ENCODE measurements at regions not wholly inside any gene's neighbourhood (a gene's known extent, or its start where the extent isn't known, plus 50 kb on each side); places are given as distances from the start of the nearest gene placed in this dataset.
"Not testable (repeated sequence)": the region's sequence is repeated elsewhere in the genome, so short reads cannot be mapped to it uniquely, and the experiment has no call there.

DNA sequence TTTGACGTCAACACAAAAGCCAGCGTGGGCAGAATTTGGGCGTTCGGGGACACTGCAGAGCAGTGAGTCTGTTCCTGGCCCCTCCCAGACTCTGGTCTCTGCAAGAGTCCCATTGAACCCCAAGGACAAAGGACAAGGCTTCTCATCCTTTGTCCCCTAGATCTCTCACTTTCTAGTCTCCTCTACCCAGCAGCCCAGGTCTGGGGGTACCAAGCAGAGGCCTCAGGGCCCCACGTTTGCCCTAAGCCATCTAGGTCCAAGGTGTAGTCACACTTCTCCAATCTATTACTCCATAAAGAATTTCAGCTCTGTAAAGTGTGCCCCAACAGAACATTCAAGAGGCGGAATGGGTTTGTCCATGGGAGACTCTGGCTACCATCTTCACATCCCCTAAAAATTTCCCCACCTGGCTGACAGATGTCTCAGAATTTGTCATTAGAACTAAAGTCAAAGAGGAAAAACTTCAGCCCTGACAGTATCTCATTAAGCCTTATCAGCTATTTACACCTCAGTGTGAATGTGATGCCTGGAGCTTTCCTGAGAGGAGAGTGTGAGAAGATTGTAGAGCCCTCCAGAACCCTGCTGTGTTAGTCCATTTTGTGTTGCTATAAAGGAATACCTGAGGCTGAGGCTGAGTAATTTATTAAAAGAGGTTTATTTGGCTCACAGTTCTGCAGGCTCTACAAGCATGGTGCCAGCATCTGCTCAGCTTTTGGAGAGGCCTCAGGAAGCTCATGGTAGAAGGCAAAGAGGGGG lies 81.4 kb upstream of the HABP2 start:
- no peak for DNase-seq

DNA sequence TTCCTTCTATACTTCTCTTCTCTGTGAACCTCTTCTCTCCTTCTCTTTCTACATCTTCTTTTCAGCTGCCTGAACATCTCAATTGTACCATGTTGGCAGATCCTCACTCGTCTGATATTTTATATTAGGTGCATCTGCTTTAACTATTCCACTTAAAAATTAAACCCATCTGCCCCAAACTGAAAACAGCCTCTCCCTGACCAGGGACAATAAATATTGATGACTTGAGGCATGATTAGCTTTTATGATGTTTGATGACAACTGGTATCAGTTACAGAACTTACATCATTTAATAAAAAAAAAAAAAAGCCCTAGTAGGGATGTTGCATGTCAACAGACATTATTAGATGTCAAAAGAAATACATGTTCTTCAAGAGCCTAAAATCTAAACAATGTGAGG lies 79.8 kb upstream of the HABP2 start:
- DNase-seq: peak; percentile 48

DNA sequence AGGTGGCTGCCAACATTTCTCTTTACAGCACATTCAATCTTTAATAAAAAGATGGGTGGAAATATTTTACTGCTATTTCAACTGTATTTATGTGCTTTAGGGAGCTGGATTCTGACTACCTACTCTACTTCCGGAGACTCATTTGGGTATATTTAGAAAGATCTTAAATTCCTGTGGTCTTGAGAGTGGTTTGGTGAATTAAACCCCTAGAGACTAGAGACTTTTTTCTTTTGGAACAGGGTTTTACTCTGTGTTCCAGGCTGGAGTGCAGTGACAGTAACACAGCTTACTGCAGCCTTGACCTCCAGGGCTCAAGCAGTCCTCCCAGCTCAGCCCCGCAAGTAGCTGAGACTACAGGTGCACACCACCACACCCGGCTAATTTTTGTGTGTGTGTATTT lies 79.0 kb upstream of the HABP2 start:
- peak; percentile 80 for DNase-seq

DNA sequence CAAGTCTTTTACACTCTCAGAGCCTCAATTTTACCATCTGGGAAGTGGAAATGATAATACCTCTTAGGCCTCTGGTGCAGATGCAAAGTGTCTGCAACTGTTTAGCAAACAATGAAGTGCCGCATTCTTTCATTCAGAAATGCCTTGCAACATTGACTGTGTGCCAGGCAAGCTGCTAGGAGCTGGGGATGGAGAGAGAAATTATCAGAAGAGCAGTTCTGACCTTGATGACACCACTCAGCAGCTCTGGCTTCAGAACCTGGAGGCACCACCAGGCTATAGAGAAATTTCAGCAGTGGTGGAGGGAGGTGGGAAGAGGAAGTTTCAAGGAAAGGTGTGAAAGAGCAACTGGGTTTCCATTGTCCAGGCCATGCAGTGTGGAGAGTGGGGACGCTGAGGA lies 78.1 kb upstream of the HABP2 start:
- DNase-seq: peak; percentile 68

DNA sequence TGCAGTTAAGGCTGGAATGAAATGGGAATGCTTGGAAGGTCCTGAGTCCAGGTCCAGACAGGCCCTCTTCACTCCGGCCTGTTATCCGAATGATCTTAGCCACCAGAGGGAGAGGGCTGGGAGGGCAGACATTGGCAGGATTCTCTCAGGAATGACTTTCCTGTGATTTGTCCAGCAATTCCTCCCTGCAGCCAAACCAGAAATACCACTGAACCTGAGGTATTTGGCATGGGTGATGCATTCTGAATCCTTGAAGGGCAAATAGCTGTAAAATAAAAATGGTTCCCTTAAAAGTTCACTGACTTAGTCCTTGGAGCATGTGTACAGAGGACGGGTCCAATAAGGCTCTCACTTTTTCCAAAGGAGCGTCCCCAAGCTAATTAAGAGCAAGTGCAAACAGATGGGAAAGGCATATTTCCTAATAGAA lies 77.5 kb upstream of the HABP2 start:
- peak; percentile 92 for DNase-seq

DNA sequence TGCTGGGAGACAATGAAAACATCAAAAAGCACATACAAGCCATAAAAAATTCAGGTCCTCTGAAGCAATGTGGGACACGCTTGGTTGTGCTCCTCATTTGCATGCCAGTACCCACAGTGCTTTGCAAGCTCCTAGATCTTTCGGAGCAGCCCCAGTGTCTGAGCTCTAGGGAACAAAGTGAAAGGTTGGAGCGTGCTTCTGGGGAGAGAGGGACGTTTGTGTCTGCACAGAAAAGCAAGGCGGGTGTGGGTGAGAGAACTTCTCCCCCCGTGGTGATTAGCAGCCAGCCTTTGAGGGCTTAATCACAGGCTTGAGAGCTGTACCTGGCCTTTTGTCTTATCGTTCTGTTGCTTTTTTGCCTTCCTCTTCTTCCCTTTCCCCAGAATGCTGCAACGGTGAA lies 76.7 kb upstream of the HABP2 start:
- no peak for DNase-seq

DNA sequence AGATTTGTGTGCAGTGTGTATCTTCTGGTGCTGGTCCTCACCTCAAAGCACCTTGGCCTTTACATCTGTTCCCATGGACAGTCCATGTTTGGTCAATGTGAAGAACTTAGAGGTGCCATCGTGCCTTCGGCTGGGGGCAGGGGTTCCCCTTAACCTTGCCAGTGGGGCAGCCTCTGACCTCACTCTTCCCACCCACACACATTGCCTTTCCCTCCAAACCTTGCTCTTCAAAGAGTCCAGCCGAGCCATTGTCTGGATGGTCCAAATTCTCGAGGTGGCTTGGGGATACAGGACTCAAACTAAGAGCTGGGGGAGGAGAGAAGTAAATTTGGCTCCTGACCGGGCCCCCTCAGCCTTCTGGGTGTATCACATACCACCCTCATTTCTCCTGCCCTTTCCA lies 76.2 kb upstream of the HABP2 start:
- no peak for DNase-seq

DNA sequence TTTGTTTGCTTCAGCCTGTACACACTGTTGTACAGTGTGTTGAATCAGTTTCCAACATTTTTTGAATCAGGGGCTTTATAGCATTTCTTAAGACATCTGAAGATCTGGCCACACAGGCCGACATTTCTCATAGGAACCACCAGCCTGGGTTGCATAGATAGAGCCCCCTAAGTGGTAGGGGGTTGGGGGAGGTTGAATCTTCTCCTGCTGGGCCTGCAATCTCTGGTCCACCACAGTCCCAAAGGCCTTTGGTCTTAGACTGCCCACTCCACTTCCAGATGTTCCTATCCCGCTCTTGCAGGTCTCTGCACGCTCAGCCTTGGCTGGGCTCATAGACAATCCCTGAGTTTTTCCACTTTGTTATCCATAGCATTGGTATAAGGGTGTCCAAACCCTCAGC lies 75.4 kb upstream of the HABP2 start:
- DNase-seq: no peak

DNA sequence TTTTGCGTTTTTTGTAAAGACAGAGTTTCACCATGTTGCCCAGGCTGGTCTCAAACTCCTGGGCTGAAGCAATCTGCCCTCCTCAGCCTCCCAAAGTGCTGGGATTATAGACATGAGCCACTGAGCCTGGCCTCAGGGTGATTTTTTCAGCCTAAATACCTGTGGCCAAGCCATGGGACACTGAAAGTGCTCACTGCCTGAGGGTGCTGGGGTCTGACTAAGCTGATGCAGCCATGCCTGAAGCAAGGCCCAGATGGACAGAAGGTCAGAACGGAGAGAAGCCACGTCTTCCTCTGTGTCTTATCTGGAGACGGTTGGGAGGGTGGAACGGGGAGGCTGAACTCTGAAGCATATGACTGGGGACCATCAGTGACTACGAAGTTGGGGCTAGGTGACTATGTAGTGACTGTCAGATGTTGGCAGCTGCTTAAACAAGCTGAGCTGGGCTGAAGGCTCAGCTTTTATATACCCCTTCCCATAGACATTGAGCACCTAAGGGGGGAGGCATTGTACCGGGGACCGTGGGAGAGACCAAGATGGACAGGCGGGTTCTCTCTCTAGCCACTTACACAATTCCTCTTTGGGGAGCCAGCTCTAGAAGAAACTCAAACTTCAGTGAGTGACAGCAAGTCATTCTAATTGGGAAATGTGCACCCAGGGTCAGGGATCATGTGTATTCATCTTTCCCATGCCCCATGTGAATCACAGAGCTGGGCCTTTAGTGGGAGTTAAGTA lies 73.3 kb upstream of the HABP2 start:
- DNase-seq: no peak

DNA sequence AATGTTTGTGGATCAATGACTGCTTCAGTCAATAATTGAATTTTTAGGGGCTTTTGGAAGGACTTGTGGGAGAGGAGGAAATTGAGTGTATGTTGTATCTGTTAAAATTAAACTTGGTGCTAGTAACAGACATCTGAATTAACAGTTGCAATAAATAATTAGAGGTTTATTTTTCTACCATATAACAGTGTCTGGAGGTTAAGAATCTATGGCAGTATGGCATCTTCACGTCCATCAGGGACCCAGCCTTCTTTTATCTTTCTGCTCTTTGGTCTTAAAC lies 72.8 kb upstream of the HABP2 start:
- no peak for DNase-seq

DNA sequence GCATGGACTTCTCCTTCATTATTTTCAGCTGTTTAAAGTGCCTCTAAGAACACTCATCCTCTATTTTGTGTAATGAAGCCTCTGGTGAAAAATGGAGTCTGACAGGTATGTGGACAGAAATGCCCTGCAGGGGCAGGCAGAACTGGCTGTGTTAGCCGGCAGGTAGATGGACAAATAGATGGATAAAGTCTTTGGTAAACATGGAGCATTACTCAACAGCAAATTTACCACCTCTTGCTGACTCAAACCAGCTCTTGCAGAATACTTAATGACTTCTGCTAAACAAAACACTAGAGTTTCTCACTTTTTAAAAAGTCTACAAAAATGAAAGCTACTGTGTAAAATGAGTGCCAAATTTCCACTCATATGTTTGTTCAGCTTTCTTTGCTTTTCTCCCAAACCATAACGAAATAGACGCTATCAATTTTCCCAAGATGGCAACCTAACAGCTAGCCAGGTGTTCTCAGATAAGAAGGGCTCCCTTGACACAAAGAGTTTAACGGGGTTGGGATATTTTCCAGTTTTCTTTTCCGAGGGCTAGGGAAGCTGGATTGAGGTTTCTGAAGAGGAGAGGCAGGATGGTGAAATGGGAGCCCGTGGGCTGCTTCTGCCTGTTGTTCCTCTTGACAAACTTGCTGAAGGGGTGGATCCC lies 71.9 kb upstream of the HABP2 start:
- DNase-seq: no peak

DNA sequence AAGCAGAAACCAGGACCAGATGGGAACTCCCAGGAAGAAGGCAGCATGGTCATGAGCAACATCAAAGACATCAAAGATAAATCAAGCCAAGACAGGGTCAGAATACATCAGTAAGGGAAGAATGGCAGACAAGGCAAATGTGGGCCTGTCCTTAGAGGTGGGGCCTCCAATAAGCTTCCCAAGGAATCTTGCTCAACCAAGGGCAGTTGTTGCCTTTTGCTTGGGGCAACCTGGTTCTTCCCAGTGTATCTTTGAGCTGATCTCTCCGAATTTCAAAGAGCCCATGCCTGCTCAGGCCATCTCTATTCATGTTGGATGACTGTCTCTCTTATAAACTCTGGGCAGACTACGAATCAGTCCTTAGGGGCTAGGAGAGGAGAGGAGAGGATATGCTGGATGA lies 68.4 kb upstream of the HABP2 start:
- DNase-seq: no peak

DNA sequence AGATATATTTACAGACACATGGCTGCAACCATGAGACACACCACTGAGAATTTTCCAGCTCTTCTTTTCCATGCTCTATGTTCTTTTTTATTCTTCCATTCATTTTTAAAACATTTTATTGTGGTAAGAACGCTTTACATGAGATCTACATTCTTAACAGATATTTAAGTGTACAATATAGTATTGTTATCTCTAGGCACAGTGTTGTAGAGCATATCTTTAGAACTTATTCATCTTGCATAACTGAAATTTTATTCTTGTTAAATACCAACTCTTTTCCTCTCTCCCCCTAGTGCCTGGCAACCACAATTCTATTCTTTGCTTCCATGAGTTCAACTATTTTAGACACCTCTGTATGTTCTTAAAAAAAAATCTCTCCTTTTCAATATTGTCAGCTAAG lies 67.1 kb upstream of the HABP2 start:
- DNase-seq: no peak

DNA sequence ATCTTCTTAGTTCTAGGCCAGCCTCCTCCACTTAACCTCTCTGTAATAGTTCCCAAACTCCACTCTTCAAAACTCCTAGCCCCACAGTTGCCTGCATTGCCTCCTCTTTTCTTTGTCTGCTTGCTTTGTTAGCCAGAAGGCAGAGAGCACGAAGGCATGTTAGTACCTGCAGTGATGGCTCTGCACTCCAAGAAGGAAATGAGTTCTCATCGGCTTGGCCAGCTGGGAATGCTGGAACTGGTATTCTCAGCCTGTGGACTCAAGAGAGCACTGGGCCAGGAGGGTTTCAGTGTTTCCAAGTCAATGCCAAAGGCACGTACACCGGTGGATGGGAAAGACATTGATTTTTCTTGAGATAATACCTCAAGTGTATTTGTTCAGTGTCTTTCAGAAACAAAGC lies 66.3 kb upstream of the HABP2 start:
- no peak for DNase-seq

DNA sequence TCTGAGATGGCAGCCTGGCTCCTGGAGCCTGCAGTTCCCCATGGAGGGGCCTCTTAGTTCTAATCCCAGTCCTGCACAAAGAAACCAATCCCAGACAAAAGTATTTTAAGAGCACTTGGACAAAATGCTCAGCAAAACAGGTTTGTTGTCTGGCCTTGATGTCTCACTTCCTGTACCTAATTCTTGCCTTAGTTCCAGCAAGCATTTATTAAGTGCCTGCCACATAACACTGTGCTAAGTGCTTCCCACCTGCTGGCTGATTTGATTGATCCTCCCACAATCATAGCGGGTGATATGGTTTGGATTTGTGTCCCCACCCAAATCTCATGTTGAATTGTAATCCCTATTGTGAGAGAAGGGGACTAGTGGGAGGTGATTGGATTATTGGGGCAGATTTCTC lies 65.7 kb upstream of the HABP2 start:
- no peak for DNase-seq

DNA sequence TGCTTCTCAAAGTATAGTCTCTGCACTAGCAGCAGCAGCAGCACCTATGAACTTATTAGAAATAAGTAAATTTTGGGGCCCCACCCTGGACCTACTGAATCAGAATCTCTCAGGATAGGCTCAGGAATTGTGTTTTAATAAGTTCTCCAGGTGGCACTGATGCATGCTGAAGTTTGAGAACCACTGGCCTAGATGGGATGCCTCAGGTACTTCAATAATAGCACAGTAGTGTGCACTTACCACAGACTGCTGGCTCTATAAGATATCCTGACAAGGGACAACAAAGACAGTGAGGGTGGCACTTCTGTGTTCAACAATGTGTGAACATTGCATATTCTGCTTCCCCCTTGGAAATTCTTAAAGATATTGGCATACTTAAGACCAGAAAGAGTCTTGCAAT lies 64.7 kb upstream of the HABP2 start:
- no peak for DNase-seq

DNA sequence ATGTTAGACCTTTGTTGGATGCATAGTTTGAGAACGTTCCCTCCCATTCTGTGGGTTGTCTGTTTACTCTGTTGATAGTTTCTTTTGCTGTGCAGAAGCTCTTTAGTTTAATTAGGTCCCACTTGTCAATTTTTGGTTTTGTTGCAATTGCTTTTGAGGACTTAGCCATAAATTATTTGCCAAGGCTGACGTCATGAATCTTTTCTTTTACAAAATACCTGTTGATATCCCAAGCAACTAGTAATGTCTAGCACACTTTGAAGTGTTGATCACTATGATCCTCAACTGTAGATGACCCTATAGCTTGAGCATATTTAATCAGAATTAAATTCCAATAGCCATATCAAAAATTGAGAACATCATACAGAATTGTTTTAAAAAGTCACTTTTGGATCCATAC lies 63.3 kb upstream of the HABP2 start:
- DNase-seq: not testable (repeated sequence)

DNA sequence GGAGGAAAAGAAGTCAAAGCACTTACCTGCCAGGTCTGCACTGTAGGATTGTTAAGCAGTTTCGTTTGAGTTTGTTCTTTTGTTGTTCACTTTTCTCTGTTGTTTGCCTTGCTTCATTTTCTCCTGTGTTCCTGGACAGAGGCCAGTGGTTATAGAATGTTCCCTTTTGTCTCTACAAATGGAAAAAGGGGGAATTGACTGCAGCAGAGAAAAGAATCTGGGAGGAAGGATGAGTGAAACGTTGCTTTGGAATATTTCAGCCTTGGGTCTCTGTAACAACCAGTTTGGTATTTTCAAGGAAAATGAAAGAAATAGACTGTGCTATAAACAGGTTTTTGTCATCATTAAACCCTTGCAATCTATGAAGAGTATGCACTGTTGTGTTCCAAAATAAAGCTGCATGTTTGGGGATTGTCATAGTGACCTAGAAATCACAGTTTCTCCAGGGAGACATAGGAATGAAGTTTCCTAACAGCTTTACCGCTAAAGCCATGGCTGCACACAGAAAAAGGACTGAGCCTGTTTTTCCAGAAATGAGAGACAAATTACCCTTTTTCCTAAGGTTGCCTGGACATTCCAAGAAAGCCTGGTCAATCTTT lies 60.8 kb upstream of the HABP2 start:
- DNase-seq: no peak

DNA sequence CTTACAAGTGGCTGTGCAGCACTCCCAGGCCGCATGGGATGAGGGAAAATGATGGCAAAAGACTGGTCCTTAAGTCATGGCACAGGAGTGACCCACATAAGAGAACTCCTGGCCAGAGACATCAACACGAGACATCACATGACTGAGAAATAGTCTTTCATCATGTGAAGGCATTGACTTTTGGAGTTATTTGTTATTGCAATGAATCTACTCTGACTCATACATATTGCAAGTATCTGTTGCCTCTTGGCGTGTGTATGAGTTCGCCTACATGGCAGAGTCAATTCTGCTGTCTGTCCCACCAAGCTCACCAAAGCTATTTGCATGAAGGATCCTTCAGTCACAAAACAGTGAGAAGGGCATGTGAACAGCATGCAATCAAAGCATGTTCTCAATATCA lies 59.7 kb upstream of the HABP2 start:
- peak; percentile 54 for DNase-seq

DNA sequence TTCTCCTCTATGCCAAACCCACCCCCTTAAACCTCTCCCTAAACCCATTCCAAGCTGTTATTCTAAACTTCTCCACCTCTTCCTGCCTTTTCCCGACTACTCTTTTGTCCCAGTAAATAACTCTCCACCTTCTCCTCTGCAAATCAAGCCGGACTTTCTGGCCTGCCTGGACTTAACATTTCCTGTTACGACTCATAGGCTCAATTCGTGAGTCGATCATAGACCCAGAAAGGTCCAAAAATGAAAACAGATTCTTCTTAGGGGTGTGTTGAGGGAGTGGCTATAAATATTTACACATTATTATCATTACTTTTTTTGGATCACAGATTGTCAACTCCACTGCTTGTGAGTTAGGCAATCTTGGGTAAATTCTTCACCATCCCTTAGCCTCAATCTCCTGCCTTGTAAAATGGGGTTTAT lies 59.0 kb upstream of the HABP2 start:
- DNase-seq: peak; percentile 39

DNA sequence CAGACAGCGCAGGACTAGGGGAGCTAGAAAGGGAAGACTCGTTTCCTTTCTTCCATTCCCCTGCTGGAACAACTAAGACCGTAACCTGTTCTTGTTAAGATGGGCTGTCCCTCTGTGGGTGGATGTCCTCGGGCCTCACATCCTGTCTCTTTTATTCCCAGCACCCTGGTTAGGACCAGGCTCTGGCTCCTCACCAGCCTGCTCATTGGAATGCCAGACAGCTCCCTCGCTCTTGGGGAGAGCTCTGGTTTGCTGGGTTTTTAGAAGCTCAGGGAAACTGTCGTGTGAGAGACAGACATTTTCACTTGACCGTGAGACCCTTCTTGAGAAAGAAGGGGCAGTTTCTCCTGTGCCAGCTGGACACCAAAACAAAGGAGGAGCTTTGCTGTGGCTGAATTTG lies 58.1 kb upstream of the HABP2 start:
- DNase-seq: no peak

DNA sequence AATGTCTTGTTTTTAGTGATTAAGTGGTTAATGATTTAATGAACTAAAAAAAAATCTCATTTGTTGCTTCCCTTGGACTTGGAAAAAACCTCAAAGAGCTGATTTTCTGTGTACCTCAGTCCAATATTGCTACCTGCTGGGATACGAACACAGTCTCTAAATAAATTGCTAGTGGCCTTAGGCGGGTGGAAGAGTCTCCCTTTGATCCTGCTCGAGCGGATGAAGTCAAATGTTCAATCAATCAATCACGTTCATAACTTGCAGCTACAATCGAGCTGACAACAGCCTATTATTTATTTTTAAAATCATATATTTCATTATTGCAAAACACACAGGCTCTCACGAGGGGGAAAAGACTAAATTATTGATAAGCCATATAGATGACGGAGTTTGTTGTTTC lies 57.3 kb upstream of the HABP2 start:
- no peak for DNase-seq

Data from fibroblast of skin of abdomen (primary cell).